GM11168 (cell line): ENCODE measurements at regions not wholly inside any gene's neighbourhood (a gene's known extent, or its start where the extent isn't known, plus 50 kb on each side); places are given as distances from the start of the nearest gene placed in this dataset.

ENCODE experiments used
- in situ Hi-C: fragments of 300-500 bp; cut with MboI; formaldehyde crosslinking; loops from one replicate; pipeline ENCODE4 v1.12.0; 2022; ENCODE audit warnings: low sequenced_read_pairs; ENCODE audit not compliant: unreplicated experiment

DNA sequence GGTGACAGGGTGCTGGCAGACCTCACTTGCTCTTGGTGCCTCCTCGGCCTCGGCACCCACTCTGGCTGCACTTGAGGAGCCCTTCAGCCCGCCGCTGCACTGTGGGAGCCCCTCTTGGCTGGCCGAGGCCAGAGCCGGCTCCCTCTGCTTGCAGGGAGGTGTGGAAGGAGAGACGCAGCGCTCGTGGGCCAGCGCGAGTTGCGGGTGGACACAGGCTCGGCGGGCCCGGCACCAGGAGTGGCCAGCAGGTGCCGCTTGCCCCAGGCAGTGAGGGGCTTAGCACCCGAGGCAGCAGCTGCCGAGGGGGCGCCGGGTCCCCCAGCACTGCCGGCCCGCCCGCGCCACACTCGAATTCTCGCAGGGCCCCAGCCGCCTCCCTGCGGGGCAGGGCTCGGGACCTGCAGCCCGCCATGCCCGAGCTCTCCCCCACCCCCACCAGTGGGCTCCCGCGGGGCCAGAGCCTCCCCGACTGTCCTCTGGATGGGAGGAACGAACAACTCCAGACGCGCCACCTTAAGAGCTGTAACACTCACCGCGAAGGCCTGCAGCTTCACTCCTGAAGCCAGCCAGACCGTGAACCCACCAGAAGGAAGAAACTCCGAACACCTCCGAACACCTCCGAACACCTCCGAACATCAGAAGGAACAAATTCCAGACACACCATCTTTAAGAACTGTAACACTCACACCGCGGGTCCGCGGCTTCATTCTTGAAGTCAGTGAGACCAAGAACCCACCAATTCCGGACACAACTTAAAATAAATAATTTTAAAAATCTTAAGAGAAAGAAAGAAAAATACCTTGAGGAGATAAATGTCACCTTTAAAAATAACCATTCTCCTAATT lies 311.1 kb upstream of the SLC7A11 start:
- in situ Hi-C loops = no loop called here

DNA sequence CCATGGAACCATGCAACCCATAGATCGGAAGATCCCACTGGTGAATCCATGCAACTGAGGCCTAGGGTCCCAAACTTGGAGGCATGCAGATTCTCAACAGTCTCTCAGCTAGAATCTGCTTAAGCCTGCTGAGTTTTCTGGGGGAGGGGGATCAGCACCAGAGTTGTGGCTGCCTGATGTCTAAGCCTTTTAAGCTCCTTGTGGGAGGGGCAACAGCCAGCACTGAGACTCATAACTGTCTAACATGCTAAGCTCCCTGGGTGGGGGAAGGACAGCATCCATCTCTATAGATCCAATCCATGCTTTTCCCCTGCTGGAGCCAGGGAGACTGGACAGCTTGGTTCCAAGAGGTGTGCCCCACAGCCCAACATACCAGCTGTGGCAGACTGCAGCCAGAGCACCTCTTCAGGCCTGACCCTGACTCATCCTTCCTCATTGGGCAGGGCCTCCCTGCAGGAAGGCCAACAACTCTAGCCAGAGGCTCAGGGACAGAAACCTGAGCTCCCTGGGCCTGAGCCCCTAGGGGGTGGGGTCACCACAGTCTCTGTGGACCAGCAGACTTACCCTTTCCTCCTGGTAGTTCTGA lies 300.1 kb upstream of the SLC7A11 start:
- in situ Hi-C loops = no loop called here

DNA sequence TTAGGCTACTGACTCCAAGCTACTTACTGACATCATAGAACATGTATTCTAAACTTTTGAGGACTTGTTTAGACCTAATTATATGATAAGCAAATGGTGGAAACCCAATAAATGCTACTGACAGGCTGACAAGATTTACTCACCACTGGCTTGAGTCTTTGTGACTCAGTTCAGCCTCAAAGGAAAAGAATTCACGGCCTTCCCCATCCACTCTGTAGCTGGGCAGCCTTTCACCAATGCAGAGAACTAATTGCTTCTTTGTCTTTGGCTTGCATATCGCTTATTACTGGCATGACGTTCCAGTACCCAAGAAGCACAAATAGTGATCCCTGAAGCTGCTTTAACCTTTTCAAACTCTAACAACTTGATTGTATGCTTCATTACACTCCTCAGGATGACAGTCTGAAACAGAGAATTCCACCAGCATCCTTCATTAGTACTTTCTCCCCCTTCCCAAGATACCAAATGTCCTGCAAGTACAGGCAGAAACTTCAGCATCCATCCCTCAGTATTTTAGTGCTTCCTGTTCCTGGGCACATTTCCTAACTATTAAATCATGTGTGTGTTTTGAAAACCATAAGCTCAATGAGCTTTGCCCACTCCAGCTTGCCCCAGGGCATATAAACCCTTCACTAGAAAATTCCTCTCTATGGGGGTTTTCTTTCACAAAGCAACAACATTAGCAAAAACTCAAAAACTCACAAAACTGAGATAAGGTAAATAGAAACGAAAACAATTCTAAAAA lies 298.1 kb upstream of the SLC7A11 start:
- in situ Hi-C loops = no loop called here

DNA sequence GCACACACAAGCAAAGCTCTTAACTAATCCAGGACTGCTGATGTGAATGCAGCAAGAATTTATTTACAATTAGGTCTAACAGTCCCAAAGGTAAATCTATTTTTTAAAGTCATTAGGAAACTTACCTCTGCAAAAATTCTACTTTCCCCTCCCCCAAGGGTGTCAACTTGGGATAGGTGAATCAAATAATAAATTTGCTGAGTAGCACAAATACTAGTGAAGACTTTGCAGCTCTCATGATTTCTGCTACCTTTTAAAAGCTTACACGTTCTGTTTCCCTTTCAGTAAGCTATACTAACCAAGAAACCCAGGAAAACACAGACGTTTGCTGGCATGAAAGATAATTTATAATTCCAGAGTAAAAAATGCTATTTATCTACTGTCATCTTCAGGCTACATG lies 296.6 kb upstream of the SLC7A11 start:
- in situ Hi-C loops = no loop called here

DNA sequence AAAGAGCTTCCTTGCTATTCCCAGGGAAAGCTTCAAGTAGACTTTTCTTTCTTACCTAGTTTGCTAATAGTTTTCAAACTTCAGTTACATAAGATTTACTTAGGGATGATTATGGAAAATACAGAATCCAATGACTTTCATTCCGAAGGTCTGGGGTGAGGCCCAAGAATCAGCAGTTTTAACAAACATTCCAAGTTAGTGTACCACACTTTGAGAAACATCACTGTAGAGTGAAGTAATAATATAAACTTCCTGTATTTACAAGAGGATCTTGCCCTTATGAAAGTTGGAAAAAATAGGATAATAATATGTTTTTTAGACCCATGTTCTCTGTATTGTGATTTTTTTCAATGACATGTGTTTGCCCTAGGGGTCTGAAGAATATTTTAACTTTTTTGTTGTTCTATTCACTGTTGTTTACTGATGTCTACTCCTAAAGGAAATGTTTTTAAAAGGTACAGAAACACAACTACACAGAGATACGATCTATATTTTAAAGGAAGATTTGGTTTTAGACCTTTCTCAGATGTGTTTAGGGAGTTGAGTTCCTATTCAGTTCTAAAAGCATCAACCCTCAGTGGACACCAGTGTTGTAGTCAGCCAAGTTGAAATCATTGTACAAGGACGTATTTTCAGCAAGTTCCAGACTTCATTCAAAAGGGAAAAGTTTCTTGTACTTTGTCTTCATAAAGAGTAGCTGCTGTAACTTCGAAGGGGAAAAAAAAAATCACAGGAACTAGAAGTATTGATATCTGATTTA lies 295.8 kb upstream of the SLC7A11 start:
- in situ Hi-C loops = no loop called here

DNA sequence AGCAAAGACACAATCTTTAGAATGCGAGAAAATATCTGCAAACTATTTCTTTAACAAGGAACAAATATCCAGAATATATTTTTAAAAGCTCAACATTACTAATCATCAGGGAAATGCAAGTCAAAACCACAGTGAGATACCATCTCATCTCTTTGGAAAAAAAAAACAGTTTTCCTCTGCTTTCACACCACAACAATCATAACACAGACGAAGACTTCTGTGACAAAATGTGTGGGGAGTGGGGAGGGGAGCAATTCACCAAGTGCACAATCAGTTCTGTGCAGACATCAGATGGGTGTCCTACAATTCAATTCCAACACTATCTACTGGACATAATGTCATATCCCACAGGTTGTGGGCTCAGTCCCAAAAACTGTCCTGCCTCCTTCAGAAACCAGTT lies 293.2 kb upstream of the SLC7A11 start:
- in situ Hi-C loops = no loop called here

DNA sequence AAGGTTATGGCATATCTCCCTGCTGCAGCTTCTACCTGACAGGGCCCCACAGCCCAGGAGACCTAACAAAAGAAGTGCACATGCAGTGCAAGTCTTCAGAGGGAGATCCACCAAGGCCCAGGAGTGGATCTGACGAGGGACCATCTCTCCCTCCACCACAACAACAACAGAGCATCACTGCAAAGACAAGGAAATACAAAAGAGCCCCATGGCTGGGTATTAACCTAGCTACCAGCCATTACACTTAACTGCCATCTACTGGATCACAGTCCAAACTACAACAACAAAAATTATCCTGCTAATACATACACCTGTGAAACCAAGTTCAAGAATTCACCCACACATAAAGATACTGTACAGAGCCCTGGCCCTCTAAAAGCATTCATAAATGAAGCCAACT lies 280.2 kb upstream of the SLC7A11 start:
- in situ Hi-C loops = no loop called here

DNA sequence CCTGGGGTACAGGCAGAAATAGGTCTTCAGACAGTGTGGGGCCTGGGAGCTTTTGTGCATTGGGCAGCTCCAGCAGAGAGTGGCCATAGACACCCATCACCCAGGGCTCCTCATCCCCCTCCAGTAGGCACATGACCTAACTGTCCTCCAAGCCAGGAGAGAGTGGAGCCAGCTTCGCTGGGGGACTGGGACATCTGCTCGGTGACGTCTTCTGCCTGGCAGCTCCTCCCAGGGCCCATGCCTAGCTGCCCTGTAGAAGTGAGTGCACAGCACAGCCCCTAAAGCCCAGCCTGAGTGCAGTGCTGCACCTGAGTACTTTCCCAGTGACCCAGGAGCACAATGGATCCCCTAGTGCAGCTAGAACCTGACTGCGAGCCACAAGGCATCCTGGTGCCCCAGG lies 279.7 kb upstream of the SLC7A11 start:
- in situ Hi-C loops = no loop called here

DNA sequence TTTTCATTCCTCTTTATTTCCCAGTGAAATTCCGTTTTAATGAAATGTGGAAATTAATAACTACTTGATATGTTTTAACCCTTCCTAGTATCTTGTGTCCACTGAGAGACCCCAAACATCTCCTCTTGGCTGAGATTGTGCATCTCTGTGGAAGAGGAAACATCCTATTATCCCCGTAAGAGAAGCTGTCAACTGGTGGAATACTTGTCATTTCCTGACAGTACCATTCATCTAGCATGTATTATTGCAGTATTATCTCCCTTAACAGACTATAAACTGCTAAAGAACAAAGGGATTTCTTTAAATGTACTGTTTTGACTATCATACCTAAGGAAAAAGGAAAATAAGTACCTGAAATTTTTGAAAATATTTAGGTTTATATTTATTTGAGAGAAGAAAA lies 277.3 kb upstream of the SLC7A11 start:
- in situ Hi-C loops = no loop called here

DNA sequence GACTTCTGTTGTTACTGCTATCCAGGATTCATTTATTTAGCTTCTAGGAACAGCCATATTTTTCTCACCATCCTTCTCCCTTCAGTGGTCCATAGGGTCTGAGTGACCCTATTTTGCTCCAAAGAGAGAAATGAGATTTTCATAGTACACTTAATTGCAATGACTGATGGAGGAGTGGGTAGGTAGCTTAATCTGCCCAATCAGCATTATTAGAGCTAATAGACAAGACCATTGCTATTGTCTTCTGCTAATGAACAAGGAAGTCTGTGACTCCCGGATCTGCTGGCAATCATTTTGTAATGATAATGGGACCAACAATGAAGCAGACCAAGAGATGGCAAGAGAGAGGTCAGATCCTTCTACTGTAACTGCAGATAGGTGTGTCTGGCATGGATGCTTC lies 271.4 kb upstream of the SLC7A11 start:
- in situ Hi-C loops = no loop called here

DNA sequence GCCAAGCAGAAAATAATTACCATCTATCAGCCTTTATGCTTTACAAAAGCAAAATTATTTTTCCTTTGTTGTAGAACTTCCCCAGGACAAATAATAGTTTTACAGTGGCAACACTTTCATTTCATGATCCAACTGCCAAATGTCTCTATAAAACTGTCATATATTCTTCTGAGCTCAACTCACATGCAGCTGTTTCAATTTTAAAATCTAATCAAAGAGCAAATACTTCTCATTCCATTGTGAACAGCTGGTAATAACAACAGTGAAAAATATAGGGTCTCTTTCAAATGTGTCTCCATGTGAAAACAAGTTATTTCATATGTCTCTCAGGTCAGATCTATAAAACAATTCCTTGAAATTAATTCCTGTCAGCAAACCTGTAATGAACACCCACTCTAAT lies 270.6 kb upstream of the SLC7A11 start:
- in situ Hi-C loops = no loop called here

DNA sequence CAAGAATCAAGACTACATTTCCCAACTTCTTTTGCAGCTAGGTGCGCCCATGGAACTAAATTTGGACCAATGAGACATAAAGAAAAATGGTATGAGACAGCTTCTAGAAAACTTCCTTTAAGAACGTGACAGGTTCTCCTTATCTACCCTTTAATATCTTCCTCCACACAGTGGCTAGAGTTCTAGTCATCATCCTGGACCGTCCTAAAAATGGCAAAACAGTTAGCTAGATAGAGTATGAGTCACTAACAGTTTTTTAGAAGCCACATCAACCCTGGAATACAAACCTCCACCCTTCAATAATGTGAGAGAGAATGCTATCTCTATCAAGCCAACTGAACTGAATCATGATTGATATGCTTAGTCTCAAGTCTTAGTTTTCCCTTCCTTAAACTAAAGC lies 267.9 kb upstream of the SLC7A11 start:
- in situ Hi-C loops = no loop called here

DNA sequence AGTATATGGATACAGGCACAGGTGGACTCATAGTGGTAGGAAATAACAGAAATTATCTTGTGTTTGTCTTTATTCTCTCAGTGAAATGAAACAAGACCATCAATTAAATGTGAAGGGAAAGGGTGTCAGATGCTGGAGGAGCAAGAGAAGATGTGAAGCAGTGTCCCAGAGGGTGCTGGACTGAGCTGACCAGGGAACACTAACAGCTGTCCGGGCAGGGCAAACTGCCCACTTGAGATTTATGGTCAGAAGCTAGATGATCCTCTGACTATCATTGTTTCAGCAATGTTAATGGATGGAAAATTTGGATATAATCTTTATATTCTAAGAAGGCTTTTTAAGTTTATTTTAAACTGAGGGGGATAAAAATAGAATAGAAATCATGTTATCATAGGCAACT lies 267.2 kb upstream of the SLC7A11 start:
- in situ Hi-C loops = no loop called here

DNA sequence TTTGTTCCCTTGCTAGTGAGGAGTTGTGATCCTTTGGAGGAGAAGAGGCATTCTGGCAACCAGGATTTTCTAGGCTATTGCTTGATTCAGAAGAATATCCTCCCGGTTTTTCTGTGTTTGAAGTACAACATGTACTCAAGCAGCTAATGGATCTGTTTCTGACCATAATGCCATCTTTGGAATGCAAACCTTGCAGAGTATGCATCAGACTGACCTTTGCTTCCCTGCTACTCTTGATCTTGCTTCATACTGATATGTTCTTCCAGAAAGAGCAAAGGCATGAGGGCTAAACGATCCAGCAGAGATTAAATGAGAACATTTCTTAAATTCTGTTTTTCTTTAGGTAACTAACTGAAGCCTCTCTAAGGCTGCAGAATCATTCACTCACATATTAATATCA lies 265.4 kb upstream of the SLC7A11 start:
- in situ Hi-C loops = no loop called here

DNA sequence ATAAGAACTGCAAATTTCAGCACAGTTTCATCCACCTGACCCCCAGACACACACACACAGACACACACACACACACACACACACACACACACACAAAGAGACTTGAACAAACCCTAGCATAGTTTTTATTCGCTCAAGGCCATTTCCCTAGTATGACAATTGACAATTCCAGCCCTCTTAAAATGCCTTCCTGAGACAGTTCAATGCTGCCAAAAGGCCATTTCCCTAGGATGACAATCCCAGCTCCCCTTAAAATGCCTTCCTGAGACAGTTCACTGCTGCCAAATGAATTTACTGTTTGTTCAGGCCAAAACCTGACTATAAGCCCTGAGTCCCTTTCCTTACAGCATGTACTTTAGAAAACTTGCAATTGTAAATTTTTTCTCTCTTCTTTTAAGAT lies 259.5 kb upstream of the SLC7A11 start:
- in situ Hi-C loops = no loop called here

DNA sequence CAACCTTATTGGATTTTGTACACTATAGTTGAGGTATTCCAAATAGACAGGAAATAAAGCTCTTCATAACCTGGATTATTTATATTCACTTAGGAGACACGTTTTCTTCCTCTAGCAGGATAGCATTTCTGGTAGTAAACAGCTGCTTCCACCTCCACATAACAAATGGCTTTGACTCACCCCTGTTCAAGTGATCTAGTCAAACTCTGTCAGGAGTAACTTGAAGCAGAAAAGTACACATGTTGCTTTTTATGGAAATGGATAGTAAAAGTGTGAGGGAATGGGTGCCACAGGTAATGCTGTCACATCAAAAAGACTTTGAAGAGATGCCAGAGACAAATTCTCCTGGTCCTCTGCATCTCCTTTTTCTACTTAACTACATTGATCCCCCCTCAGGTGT lies 258.7 kb upstream of the SLC7A11 start:
- in situ Hi-C loops = no loop called here

DNA sequence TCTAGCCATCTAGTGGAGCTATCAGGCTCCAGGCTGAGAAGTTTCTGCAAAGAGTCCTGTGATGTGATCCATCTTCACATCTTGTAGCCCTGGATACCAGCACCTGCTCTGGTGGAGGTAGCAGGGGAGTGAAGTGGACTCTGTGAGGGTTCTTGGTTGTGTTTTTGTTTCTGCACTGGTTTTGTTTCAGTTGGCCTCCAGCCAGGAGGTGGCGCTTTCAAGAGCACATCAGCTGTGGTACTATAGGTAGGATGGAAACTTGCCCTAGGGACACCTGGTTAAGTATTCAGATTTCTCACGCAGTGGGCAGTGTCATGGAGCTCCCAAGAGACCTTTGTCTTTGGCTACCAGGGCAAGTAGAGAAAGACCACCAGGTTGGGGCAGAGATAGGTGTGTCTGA lies 257.5 kb upstream of the SLC7A11 start:
- in situ Hi-C loops = no loop called here

DNA sequence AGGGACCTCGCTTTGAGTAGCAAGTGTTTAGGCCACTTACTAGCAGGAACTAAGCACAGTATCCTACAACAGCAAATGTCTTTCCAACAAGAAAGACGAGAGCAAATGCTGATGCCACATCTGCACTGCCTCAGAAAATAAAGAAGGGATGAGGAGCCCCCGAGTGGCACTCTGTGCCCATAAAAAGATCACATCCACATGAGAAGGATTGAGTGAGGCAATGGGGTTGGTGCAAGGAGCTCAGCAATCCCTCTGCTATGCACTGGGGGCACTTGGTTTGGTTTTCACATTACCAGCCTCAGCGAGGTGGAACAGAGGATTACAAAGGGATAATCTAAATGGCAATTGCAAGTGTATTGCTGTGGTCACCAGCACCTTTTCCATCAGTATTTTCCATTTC lies 252.8 kb upstream of the SLC7A11 start:
- in situ Hi-C loops = no loop called here

DNA sequence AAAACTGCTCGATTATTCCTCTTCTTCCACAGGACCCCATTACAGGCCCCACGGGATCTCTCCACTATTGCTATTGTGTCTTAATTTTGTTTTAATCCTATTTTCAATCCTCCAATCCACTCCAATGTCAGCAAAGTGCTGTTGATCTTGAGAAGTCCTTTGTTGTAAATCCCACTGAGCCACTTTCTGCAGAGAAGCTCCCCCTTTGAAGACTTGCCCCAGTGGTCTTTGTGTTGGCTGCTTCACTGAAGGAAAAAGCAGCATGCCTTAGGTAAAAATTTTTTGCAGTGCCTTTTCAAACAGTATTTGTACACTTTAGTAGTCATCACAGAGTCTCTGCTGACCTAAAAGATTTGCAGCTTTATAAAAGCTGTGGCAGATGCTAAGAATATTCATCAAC lies 252.0 kb upstream of the SLC7A11 start:
- in situ Hi-C loops = no loop called here

DNA sequence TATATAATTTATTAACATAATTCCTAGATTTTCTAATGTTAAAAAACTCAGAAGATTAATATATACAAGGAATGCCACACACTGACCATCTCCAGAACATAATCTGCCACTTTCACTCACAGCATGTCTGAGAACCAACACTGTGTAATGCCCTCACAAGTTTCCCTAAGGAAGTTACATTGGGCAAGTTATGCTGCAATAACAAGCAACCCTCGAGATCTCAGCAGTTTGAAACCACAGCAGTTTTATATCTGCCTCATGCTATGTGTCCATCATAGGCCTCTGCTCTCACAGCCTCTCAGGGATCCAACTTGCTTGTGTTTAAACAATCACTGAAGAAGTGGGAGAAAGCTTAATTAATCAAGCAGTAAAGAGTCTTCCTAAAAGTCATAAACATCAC lies 250.0 kb upstream of the SLC7A11 start:
- in situ Hi-C loops = no loop called here

DNA sequence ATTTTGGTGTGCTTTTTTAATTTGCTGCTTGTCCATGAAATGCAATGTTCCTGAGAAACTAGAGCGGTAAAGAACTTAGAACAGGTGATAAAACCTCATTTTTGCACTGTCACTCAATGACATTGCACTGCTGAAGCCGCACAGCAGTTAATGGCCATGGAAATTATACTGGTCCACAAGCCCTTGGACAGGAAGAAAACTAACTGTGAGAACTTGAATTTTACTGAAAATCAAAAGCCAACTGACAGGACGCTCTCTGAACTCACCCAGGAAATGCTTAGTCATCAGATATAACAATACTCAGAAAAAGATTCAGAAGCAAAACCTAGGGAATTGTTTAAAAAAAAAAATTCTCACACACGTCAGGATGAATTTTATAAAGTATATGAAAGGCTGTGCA lies 246.4 kb upstream of the SLC7A11 start:
- in situ Hi-C loops = no loop called here
